C4-2B (cell line): ENCODE measurements at regions not wholly inside any gene's neighbourhood (a gene's known extent, or its start where the extent isn't known, plus 50 kb on each side); places are given as distances from the start of the nearest gene placed in this dataset.

Experiments used
- H3K27ac ChIP-seq: fragments of 450-650 bp; 2 replicates; pipeline ENCODE4 v1.5.1; 2017
- ZFX ChIP-seq: fragments of 450-650 bp; IDR thresholded peaks from 2 replicates; pipeline ENCODE4 v1.6.1; 2017
- TF ChIP-seq, protein P1 (sequence below): fragments of 450-650 bp; conservative IDR thresholded peaks from 2 replicates; pipeline ENCODE4 v1.5.1; 2017; ENCODE audit warnings: mild to moderate bottlenecking

DNA sequence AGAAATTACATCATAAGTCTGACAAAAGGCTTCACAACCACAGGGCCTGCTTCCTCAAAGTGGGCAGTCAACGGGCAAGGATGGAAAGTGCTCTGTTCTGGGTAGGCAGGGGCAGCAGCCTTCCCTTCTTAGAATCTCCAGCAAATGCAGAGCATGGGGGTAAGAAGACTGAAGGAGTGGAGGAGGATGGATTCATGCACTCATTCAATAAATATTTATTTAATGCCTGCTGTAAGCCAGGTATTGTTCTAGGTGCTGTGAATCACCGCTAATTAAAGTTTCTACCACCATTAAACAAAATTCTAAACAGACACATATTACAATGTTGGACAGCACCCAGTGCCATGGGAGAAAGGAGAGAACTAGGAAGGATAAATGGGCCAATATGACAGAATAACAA, 195.6 kb downstream of the ELAVL2 start:
- no peak overlapping the region for H3K27ac ChIP-seq
- TF ChIP-seq, protein P1, sequence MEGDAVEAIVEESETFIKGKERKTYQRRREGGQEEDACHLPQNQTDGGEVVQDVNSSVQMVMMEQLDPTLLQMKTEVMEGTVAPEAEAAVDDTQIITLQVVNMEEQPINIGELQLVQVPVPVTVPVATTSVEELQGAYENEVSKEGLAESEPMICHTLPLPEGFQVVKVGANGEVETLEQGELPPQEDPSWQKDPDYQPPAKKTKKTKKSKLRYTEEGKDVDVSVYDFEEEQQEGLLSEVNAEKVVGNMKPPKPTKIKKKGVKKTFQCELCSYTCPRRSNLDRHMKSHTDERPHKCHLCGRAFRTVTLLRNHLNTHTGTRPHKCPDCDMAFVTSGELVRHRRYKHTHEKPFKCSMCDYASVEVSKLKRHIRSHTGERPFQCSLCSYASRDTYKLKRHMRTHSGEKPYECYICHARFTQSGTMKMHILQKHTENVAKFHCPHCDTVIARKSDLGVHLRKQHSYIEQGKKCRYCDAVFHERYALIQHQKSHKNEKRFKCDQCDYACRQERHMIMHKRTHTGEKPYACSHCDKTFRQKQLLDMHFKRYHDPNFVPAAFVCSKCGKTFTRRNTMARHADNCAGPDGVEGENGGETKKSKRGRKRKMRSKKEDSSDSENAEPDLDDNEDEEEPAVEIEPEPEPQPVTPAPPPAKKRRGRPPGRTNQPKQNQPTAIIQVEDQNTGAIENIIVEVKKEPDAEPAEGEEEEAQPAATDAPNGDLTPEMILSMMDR = no peak
- TF ChIP-seq ZFX = no peak

DNA sequence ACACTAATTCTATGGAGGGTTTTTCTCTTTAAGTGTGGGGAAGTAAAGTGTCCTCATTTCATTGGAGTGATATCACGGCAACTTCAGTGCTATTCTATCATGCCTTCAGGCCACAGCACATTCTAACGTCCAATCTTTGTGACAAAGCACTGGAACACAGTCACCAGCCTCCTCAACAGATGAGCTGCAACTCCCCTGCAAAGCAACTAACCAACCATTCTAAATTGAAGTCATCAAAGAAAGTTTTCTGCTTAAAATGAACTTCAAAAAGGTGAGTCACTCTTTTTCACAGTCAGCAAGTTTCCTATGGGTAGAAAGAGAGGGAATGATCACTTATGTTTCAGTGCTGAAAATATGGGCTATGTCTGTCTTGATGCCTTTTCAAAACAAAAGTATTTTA, 190.8 kb downstream of the ELAVL2 start:
- TF ChIP-seq, protein P1 = no peak
- no peak for TF ChIP-seq ZFX
- H3K27ac ChIP-seq = no peak overlapping the region

DNA sequence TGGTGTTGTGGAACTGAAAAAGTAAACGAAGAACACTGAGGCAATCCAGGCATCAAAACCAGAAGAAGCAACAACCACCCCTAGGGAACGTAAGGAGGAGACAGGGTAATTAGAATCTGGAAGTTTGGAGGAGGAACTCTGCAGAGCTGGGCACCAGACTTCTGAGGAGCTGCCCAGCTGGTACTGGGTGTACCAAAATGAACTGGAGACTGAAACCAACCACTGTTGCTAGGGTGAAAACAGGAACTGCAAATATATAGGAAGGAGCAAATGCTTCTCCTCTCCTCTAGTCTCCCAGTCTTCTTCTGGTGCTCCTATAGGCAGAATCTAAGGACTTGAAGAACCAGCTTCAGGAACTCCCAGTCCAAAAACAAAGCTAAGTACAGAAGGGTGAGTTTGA, 189.8 kb downstream of the ELAVL2 start:
- no peak for TF ChIP-seq ZFX
- TF ChIP-seq, protein P1 = no peak
- H3K27ac ChIP-seq = no peak overlapping the region

DNA sequence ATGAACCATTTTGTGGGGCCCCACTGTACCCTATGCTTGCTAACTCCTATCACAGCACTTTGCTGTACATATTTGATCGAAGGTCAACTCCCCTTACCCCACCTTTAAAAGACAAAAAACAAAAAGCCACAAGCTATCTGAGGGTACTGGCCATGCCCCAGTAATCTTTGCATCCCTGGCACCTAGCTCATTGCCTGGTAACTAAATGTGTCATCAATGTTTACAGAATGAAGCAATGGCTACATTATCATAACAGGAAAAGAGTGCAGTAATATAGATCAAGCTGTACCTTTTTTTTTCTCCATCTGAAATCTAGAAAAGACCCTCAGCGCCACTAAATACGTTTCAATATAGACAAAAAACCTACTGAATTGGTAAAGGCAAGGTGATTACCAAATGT, 188.0 kb downstream of the ELAVL2 start:
- no peak for TF ChIP-seq ZFX
- TF ChIP-seq, protein P1 = no peak

DNA sequence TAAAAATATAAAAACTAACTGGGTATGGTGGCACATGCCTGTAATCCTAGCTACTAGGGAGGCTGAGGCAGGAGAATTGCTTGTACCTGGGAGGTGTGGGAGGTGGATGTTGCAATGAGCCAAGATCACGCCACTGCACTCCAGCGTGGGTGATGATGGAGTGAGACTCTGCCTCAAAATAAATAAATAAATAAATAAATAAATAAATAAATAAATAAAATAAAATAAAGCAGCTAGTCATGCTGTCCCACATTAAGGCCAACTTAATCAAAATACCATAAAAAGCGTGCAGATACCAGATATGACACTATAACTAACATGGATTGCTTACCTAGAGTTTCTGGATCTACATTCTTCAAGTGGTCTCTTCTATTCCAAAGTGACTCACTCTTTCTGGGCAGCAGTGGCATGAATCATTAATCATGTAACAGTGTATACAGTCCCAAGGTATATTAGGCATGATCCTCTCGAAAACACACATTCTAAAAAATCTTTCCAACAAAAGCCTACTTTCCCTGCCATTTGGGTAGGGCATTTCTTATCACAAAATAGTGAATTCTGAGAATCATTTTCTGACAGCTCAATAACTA, 187.1 kb downstream of the ELAVL2 start:
- TF ChIP-seq, protein P1 = no peak
- TF ChIP-seq ZFX = no peak
- H3K27ac ChIP-seq = no peak overlapping the region

More for the DNA sequence above, 188.0 kb downstream of the ELAVL2 start:
- no peak overlapping the region for H3K27ac ChIP-seq
